ENCODE measurements at regions not wholly inside any gene's neighbourhood (a gene's known extent, or its start where the extent isn't known, plus 50 kb on each side); places are given as distances from the start of the nearest gene placed in this dataset.

GRCh38 chrX:5122181-5122678, 1106.4 kb downstream of the NLGN4X start:
- no peak for TF ChIP-seq EZH2 (IDR thresholded peaks at IDR 0.05; ENCODE audit: insufficient read depth, low read length)
- TF ChIP-seq, protein P1, sequence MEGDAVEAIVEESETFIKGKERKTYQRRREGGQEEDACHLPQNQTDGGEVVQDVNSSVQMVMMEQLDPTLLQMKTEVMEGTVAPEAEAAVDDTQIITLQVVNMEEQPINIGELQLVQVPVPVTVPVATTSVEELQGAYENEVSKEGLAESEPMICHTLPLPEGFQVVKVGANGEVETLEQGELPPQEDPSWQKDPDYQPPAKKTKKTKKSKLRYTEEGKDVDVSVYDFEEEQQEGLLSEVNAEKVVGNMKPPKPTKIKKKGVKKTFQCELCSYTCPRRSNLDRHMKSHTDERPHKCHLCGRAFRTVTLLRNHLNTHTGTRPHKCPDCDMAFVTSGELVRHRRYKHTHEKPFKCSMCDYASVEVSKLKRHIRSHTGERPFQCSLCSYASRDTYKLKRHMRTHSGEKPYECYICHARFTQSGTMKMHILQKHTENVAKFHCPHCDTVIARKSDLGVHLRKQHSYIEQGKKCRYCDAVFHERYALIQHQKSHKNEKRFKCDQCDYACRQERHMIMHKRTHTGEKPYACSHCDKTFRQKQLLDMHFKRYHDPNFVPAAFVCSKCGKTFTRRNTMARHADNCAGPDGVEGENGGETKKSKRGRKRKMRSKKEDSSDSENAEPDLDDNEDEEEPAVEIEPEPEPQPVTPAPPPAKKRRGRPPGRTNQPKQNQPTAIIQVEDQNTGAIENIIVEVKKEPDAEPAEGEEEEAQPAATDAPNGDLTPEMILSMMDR (IDR thresholded peaks at IDR 0.05; ENCODE audit: insufficient read depth, low read depth, low read length), result no peak
- Mint-ChIP-seq H3K9me3 (ENCODE audit: unreplicated experiment) (no peaks in the 10 kb centered on the region), H3K4me3 (ENCODE audit: unreplicated experiment) (no peak overlapping the region), H3K36me3 (ENCODE audit: low read depth, unreplicated experiment) (no peaks in the 10 kb centered on the region), H3K27me3 (ENCODE audit: low read depth, unreplicated experiment) (no peaks in the 10 kb centered on the region), H3K27ac (ENCODE audit: unreplicated experiment) (no peak overlapping the region), H3K4me1 (ENCODE audit: low read depth, unreplicated experiment) (peaks cover 5% of the 10 kb centered on the region)
- Histone ChIP-seq H3K9me3 (ENCODE audit: insufficient read depth, low read depth, low read length) (no peaks in the 10 kb centered on the region), H2AFZ (ENCODE audit: low read depth, low read length) (no peak overlapping the region), H4K20me1 (ENCODE audit: insufficient read depth, low read length) (no peaks in the 10 kb centered on the region), H3K79me2 (ENCODE audit: insufficient read depth, low read length) (no peaks in the 10 kb centered on the region), H3K4me3 (ENCODE audit: insufficient read depth, low read depth, low read length) (no peak overlapping the region), H3K4me1 (ENCODE audit: insufficient read depth, low read length) (no peaks in the 10 kb centered on the region), H3K27ac (ENCODE audit: low read depth, low read length) (no peak overlapping the region), H3K27me3 (ENCODE audit: insufficient read depth, low read length) (no peaks in the 10 kb centered on the region), H3K36me3 (ENCODE audit: insufficient read depth, low read length) (no peaks in the 10 kb centered on the region), H3K9ac (ENCODE audit: low read length) (no peak overlapping the region), H3K4me2 (ENCODE audit: low read length) (no peak overlapping the region)
- no peak for DNase-seq (ENCODE audit: low read depth)
- FAIRE-seq, result peak; percentile 93

GRCh38 chrX:5117816-5118215, 1110.9 kb downstream of the NLGN4X start:
- no peak for TF ChIP-seq EZH2 (IDR thresholded peaks at IDR 0.05; ENCODE audit: insufficient read depth, low read length)
- TF ChIP-seq, protein P1 (IDR thresholded peaks at IDR 0.05; ENCODE audit: insufficient read depth, low read depth, low read length), result no peak
- Mint-ChIP-seq H3K27me3 (ENCODE audit: low read depth, unreplicated experiment) (no peaks in the 10 kb centered on the region), H3K9me3 (ENCODE audit: unreplicated experiment) (no peaks in the 10 kb centered on the region)

GRCh38 chrX:5113128-5113527, 1115.5 kb downstream of the NLGN4X start:
- H3K9ac ChIP-seq (ENCODE audit: low read length), result no peak overlapping the region
- H3K27me3 Mint-ChIP-seq (ENCODE audit: low read depth, unreplicated experiment), result no peaks in the 10 kb centered on the region
- no peaks in the 10 kb centered on the region for H3K79me2 ChIP-seq (ENCODE audit: insufficient read depth, low read length)
- no peak overlapping the region for H3K4me3 Mint-ChIP-seq (ENCODE audit: unreplicated experiment)
- H3K36me3 ChIP-seq (ENCODE audit: insufficient read depth, low read length), result no peaks in the 10 kb centered on the region
- H4K20me1 ChIP-seq (ENCODE audit: insufficient read depth, low read length), result no peaks in the 10 kb centered on the region
- no peaks in the 10 kb centered on the region for H3K4me1 ChIP-seq (ENCODE audit: insufficient read depth, low read length)
- H3K27ac ChIP-seq (ENCODE audit: low read depth, low read length), result no peak overlapping the region
- H3K4me1 Mint-ChIP-seq (ENCODE audit: low read depth, unreplicated experiment), result no peaks in the 10 kb centered on the region
- H3K9me3 ChIP-seq (ENCODE audit: insufficient read depth, low read depth, low read length), result no peaks in the 10 kb centered on the region
- FAIRE-seq, result no peak
- no peak overlapping the region for H3K4me3 ChIP-seq (ENCODE audit: insufficient read depth, low read depth, low read length)
- TF ChIP-seq, protein P1 (IDR thresholded peaks at IDR 0.05; ENCODE audit: insufficient read depth, low read depth, low read length), result peak; percentile 22
- no peak for TF ChIP-seq EZH2 (IDR thresholded peaks at IDR 0.05; ENCODE audit: insufficient read depth, low read length)
- no peaks in the 10 kb centered on the region for H3K9me3 Mint-ChIP-seq (ENCODE audit: unreplicated experiment)
- no peak overlapping the region for H2AFZ ChIP-seq (ENCODE audit: low read depth, low read length)
- no peaks in the 10 kb centered on the region for H3K27me3 ChIP-seq (ENCODE audit: insufficient read depth, low read length)
- no peak overlapping the region for H3K27ac Mint-ChIP-seq (ENCODE audit: unreplicated experiment)
- no peak for DNase-seq (ENCODE audit: low read depth)
- no peak overlapping the region for H3K4me2 ChIP-seq (ENCODE audit: low read length)
- no peaks in the 10 kb centered on the region for H3K36me3 Mint-ChIP-seq (ENCODE audit: low read depth, unreplicated experiment)

More at GRCh38 chrX:5117816-5118215, 1110.9 kb downstream of the NLGN4X start:
- H3K4me1 Mint-ChIP-seq (ENCODE audit: low read depth, unreplicated experiment), result no peaks in the 10 kb centered on the region
- no peaks in the 10 kb centered on the region for H3K36me3 ChIP-seq (ENCODE audit: insufficient read depth, low read length)
- no peak overlapping the region for H2AFZ ChIP-seq (ENCODE audit: low read depth, low read length)
- FAIRE-seq (no peak), DNase-seq (ENCODE audit: low read depth) (no peak)
- H3K4me2 ChIP-seq (ENCODE audit: low read length), result no peak overlapping the region
- H3K4me3 ChIP-seq (ENCODE audit: insufficient read depth, low read depth, low read length), result no peak overlapping the region
- H3K9me3 ChIP-seq (ENCODE audit: insufficient read depth, low read depth, low read length), result no peaks in the 10 kb centered on the region
- H3K36me3 Mint-ChIP-seq (ENCODE audit: low read depth, unreplicated experiment), result no peaks in the 10 kb centered on the region
- no peak overlapping the region for H3K27ac ChIP-seq (ENCODE audit: low read depth, low read length)
- no peaks in the 10 kb centered on the region for H3K79me2 ChIP-seq (ENCODE audit: insufficient read depth, low read length)
- no peaks in the 10 kb centered on the region for H3K27me3 ChIP-seq (ENCODE audit: insufficient read depth, low read length)
- no peaks in the 10 kb centered on the region for H3K4me1 ChIP-seq (ENCODE audit: insufficient read depth, low read length)
- no peak overlapping the region for H3K4me3 Mint-ChIP-seq (ENCODE audit: unreplicated experiment)
- no peak overlapping the region for H3K27ac Mint-ChIP-seq (ENCODE audit: unreplicated experiment)
- no peak overlapping the region for H3K9ac ChIP-seq (ENCODE audit: low read length)
- no peaks in the 10 kb centered on the region for H4K20me1 ChIP-seq (ENCODE audit: insufficient read depth, low read length)

All from astrocyte (in vitro differentiated cells and primary cell).